ENCODE measurements at regions not wholly inside any gene's neighbourhood (a gene's known extent, or its start where the extent isn't known, plus 50 kb on each side); places are given as distances from the start of the nearest gene placed in this dataset.

DNA sequence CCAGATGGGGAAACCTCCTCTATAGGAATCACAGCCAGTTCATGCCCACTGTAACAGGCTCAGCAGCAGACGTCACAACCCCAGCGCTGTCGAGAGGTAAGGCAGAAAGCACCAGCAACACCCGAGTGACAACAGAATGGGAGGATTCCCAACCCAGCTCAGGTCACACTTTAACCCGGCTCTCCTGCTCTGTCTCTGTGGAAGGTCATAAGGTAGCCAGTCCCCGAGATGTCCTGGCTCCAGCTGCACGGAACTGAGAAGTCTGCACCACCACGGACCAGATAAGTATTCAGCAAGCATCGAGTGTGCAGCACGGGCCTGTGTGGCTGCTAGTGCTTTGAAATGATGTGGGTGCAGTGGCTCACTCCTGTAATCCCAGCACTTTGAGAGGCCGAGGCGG, 236.7 kb upstream of the TCERG1L start:
- H3K4me1 ChIP-seq (ENCODE audit: insufficient read depth, low read length, poor library complexity, severe bottlenecking): no peaks in the 10 kb centered on the region
- DNase-seq (ENCODE audit: low spot score): no peak
- TF ChIP-seq EZH2 (IDR thresholded peaks at IDR 0.05; ENCODE audit: borderline replicate concordance, low read depth, low read length, poor library complexity, severe bottlenecking): no peak
- TF ChIP-seq, protein P1, sequence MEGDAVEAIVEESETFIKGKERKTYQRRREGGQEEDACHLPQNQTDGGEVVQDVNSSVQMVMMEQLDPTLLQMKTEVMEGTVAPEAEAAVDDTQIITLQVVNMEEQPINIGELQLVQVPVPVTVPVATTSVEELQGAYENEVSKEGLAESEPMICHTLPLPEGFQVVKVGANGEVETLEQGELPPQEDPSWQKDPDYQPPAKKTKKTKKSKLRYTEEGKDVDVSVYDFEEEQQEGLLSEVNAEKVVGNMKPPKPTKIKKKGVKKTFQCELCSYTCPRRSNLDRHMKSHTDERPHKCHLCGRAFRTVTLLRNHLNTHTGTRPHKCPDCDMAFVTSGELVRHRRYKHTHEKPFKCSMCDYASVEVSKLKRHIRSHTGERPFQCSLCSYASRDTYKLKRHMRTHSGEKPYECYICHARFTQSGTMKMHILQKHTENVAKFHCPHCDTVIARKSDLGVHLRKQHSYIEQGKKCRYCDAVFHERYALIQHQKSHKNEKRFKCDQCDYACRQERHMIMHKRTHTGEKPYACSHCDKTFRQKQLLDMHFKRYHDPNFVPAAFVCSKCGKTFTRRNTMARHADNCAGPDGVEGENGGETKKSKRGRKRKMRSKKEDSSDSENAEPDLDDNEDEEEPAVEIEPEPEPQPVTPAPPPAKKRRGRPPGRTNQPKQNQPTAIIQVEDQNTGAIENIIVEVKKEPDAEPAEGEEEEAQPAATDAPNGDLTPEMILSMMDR (conservative IDR thresholded peaks at IDR 0.05; ENCODE audit: low read depth, low read length): no peak
- H3K27me3 ChIP-seq (replicated peaks; ENCODE audit: insufficient read depth, low read depth, low read length, poor library complexity): peaks cover 11% of the 10 kb centered on the region
- H3K27ac ChIP-seq (ENCODE audit: low read depth, low read length, poor library complexity, severe bottlenecking): no peak overlapping the region
- POLR2A ChIA-PET (ENCODE audit: low non-redundant PET): no interaction called here
- BruUV-seq (replicated peaks): no TSS peak
- intact Hi-C loops (cut with micrococcal nuclease; ENCODE audit: unreplicated experiment): no loop called here
- H3K36me3 ChIP-seq (ENCODE audit: insufficient read depth, low read length, poor library complexity, severe bottlenecking): no peaks in the 10 kb centered on the region
- CTCF ChIA-PET: no interaction called here
- no peak overlapping the region for H3K4me3 ChIP-seq (ENCODE audit: low read depth, low read length, poor library complexity, severe bottlenecking)
- no peaks in the 10 kb centered on the region for H3K9me3 ChIP-seq (ENCODE audit: low read depth, low read length, poor library complexity, severe bottlenecking)

DNA sequence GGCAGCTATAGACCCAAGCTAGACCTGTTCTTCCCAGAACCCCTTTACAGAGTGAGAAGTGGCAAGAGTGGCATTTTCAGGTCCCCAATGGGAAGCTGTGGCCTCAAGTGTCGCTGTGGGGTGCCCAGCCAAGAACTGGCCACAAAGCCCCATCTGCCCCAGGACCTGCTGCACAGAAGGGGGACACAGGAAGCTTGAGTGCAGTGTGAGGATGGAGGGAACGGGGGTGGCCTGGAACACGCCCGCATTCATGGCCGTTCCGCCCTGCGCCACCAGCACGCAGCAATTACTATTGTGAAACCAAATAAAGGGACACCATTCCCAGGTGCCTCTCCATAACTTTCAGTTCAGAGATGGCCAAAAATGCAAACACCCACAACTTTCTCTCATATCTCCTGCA, 237.6 kb upstream of the TCERG1L start:
- POLR2A ChIA-PET (ENCODE audit: low non-redundant PET): no interaction called here
- Histone ChIP-seq H3K27ac (ENCODE audit: low read depth, low read length, poor library complexity, severe bottlenecking) (no peak overlapping the region), H3K4me1 (ENCODE audit: insufficient read depth, low read length, poor library complexity, severe bottlenecking) (no peaks in the 10 kb centered on the region), H3K36me3 (ENCODE audit: insufficient read depth, low read length, poor library complexity, severe bottlenecking) (no peaks in the 10 kb centered on the region), H3K4me3 (ENCODE audit: low read depth, low read length, poor library complexity, severe bottlenecking) (no peak overlapping the region), H3K27me3 (replicated peaks; ENCODE audit: insufficient read depth, low read depth, low read length, poor library complexity) (peaks cover 11% of the 10 kb centered on the region), H3K9me3 (ENCODE audit: low read depth, low read length, poor library complexity, severe bottlenecking) (no peaks in the 10 kb centered on the region)
- no peak for DNase-seq (ENCODE audit: low spot score)
- BruUV-seq (replicated peaks): no TSS peak
- intact Hi-C loops (cut with micrococcal nuclease; ENCODE audit: unreplicated experiment): no loop called here
- TF ChIP-seq EZH2 (IDR thresholded peaks at IDR 0.05; ENCODE audit: borderline replicate concordance, low read depth, low read length, poor library complexity, severe bottlenecking): no peak
- TF ChIP-seq, protein P1 (conservative IDR thresholded peaks at IDR 0.05; ENCODE audit: low read depth, low read length): no peak
- CTCF ChIA-PET: no interaction called here

DNA sequence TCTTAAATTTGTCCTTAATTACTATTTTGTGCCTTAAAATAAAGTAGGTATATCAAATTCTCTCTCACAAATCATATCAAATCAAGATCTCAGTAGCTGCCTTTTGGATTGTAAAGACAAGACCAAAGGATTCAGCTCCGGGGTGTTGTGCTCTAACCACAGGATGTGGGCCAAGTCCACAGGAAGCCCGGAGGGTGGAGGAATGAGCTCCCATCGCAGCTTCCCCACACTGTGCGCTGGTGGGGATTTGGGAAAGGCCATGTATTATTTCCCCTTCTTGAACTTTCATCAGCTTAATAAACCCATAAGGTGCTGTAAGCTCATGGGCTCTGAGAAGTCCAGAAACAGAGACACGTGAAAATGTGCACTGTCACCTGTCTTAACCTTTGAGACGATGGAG, 241.6 kb upstream of the TCERG1L start:
- no peak for DNase-seq (ENCODE audit: low spot score)
- intact Hi-C loops (cut with micrococcal nuclease; ENCODE audit: unreplicated experiment): no loop called here
- TF ChIP-seq, protein P1 (conservative IDR thresholded peaks at IDR 0.05; ENCODE audit: low read depth, low read length): no peak
- TF ChIP-seq EZH2 (IDR thresholded peaks at IDR 0.05; ENCODE audit: borderline replicate concordance, low read depth, low read length, poor library complexity, severe bottlenecking): no peak
- Histone ChIP-seq H3K36me3 (ENCODE audit: insufficient read depth, low read length, poor library complexity, severe bottlenecking) (no peaks in the 10 kb centered on the region), H3K9me3 (ENCODE audit: low read depth, low read length, poor library complexity, severe bottlenecking) (no peaks in the 10 kb centered on the region), H3K4me1 (ENCODE audit: insufficient read depth, low read length, poor library complexity, severe bottlenecking) (no peaks in the 10 kb centered on the region), H3K27ac (ENCODE audit: low read depth, low read length, poor library complexity, severe bottlenecking) (no peak overlapping the region), H3K27me3 (replicated peaks; ENCODE audit: insufficient read depth, low read depth, low read length, poor library complexity) (peaks cover 11% of the 10 kb centered on the region), H3K4me3 (ENCODE audit: low read depth, low read length, poor library complexity, severe bottlenecking) (no peak overlapping the region)
- BruUV-seq (replicated peaks): no TSS peak
- CTCF ChIA-PET: no interaction called here
- POLR2A ChIA-PET (ENCODE audit: low non-redundant PET): no interaction called here
